Esophagus muscularis mucosa (tissue), 3 donors: ENCODE measurements at regions not wholly inside any gene's neighbourhood (a gene's known extent, or its start where the extent isn't known, plus 50 kb on each side); places are given as distances from the start of the nearest gene placed in this dataset.

Experiments
- CTCF ChIP-seq, 3 experiments: fragments of 200-600 bp in 2 of 3; fragments of 450-650 bp in 1 of 3; sonication (generic) in 2 of 3; IDR thresholded peaks; one replicate each; pipeline ENCODE4 v1.5.1; 2017 to 2019; ENCODE audit warnings: antibody characterized with exemption in 3 of 3, mild to moderate bottlenecking in 2 of 3, moderate library complexity in 1 of 3
- POLR2A ChIP-seq: fragments of 450-650 bp; IDR thresholded peaks from one replicate; pipeline ENCODE4 v1.6.1; 2017; ENCODE audit warnings: antibody characterized with exemption, moderate library complexity, mild to moderate bottlenecking, low read depth

- TF ChIP-seq POLR2A: no peak
- TF ChIP-seq CTCF (IDR thresholded peaks at IDR 0.05): no peak
Measured at GRCh38 chr18:26738706-26739105, 126.8 kb downstream of the AQP4 start.
